ENCODE measurements at regions not wholly inside any gene's neighbourhood (a gene's known extent, or its start where the extent isn't known, plus 50 kb on each side); places are given as distances from the start of the nearest gene placed in this dataset.

GRCh38 chr1:230534224-230534623 lies 108.1 kb upstream of the COG2 start:
- no peak for TF ChIP-seq CTCF (IDR thresholded peaks at IDR 0.05; ENCODE audit: control extremely low read depth, extremely low read depth, low read depth, missing control alignments)
- CTCF ChIA-PET: no interaction called here
- POLR2A ChIA-PET: no interaction called here
- no peak for DNase-seq (ENCODE audit: extremely low spot score)

DNA sequence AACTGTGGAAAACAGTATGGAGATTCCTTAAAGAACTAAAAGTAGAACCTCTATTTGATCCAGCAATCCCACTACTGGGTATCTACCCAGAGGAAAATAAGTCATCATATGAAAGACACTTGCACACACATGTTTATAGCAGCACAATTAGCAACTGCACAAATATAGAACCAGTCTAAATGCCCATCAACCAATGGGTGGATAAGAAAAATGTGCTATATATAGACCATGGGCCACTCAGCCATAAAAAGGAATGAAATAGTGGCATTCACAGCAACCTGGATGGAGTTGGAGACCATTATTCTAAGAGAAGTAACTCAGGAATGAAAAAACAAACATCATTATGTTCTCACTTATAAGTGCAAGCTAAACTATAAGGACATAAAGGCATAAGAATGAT lies 105.0 kb upstream of the PGBD5 start:
- POLR2A ChIA-PET: no interaction called here
- no peak for DNase-seq (ENCODE audit: extremely low spot score)
- CTCF ChIA-PET: no interaction called here
- no peak for TF ChIP-seq CTCF (IDR thresholded peaks at IDR 0.05; ENCODE audit: control extremely low read depth, extremely low read depth, low read depth, missing control alignments)

- TF ChIP-seq CTCF (IDR thresholded peaks at IDR 0.05; ENCODE audit: control extremely low read depth, extremely low read depth, low read depth, missing control alignments): no peak
- CTCF ChIA-PET: interaction anchor here (0.8 to 1.6 kb wide), 2 partner anchors 8 to 19 kb away, joined by 3 to 4 read pairs; no protein-coding TSS in a partner anchor
- POLR2A ChIA-PET: no interaction called here
- no peak for DNase-seq (ENCODE audit: extremely low spot score)
Measured at GRCh38 chr1:230519246-230519645, 93.1 kb upstream of the PGBD5 start.

DNA sequence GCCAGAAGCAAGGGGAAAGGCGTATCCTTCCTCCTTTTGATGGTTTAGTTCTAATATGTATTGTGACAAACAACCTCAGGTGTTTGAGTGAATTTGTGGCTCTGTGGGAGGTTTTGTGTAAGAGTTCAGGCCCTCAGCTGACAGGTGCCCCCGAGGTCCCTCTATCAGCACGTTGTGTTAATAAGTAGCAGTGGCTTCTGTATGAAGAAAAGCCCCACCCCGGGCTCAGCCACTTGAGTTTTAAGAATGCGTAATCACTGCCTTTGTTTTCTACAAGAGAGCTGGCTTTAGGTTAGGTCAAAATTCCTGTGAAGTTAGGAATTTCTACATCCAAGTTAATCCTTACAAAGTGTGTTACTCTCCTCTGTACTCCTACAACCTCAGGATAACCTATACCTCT lies 92.4 kb upstream of the PGBD5 start:
- no peak for TF ChIP-seq CTCF (IDR thresholded peaks at IDR 0.05; ENCODE audit: control extremely low read depth, extremely low read depth, low read depth, missing control alignments)
- ChIA-PET POLR2A (no interaction called here), CTCF (interaction anchor here (0.8 kb wide), 1 partner anchor 9 kb away, joined by 4 read pairs; no protein-coding TSS in a partner anchor)
- DNase-seq (ENCODE audit: extremely low spot score): no peak

DNA sequence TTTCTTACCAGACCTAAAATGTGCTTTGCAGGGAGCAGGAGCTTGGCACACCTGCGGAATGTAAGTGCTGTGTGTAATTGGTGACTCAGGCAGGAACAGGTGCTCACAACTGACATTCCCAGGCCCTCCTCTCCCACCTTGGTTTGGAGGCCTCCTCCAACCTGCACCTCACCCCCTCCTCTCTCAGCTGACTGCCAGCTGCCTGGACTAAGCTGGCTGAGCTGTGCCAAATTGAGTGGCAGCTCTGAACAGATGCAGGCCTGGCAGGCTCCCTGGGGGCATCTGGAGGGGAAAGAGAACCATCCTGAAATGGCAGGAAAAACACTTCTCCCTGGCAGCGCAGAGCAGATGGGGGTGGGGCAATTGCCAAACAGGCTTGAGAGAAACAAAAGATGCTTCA lies 91.7 kb upstream of the PGBD5 start:
- no peak for TF ChIP-seq CTCF (IDR thresholded peaks at IDR 0.05; ENCODE audit: control extremely low read depth, extremely low read depth, low read depth, missing control alignments)
- DNase-seq (ENCODE audit: extremely low spot score): no peak
- ChIA-PET POLR2A (no interaction called here), CTCF (no interaction called here)

GRCh38 chr1:230517326-230517725 lies 91.2 kb upstream of the PGBD5 start:
- CTCF ChIA-PET: no interaction called here
- no peak for DNase-seq (ENCODE audit: extremely low spot score)
- TF ChIP-seq CTCF (IDR thresholded peaks at IDR 0.05; ENCODE audit: control extremely low read depth, extremely low read depth, low read depth, missing control alignments): no peak
- POLR2A ChIA-PET: no interaction called here

- ChIA-PET POLR2A (no interaction called here), CTCF (no interaction called here)
- DNase-seq (ENCODE audit: extremely low spot score): no peak
- TF ChIP-seq CTCF (IDR thresholded peaks at IDR 0.05; ENCODE audit: control extremely low read depth, extremely low read depth, low read depth, missing control alignments): no peak
Measured at GRCh38 chr1:230516889-230517288, 90.8 kb upstream of the PGBD5 start.
